Fibroblast of pulmonary artery (primary cell): ENCODE measurements at regions not wholly inside any gene's neighbourhood (a gene's known extent, or its start where the extent isn't known, plus 50 kb on each side); places are given as distances from the start of the nearest gene placed in this dataset.
"Not testable (repeated sequence)": the region's sequence is repeated elsewhere in the genome, so short reads cannot be mapped to it uniquely, and the experiment has no call there.

Experiments used
- DNase-seq: peaks from one replicate; pipeline ENCODE4 v3.0.0-alpha.2; 2010; ENCODE audit warnings: low read depth
- H3K4me3 ChIP-seq: replicated peaks from 2 replicates; pipeline ENCODE4 v1.5.1; 2011; ENCODE audit warnings: low read depth, mild to moderate bottlenecking, control low read depth, low read length, moderate library complexity
- TF ChIP-seq, protein P1 (sequence below): IDR thresholded peaks from 2 replicates; pipeline ENCODE4 v1.5.1; 2011; ENCODE audit warnings: mild to moderate bottlenecking, control low read depth, low read length, inconsistent platforms; ENCODE audit errors: missing control alignments

DNA sequence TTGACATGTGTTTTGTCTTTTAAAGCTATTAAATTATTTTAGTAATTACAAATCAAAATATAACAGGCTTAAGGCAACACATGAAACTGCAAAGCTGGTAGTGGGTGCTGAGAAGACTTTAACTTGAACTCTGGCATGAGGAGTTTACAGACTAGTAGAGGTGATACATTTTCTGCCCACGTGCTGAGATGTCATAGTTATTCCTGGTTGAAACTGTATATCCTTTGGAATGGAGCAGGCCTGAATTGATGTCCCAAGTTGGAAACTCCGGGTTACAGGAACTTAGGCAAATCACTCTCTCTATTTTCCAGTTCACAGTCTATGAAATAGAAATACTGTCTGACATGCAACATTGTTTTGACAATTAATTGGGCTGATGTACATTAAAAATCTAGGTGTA, 177.1 kb upstream of the NOL4 start:
- TF ChIP-seq, protein P1, sequence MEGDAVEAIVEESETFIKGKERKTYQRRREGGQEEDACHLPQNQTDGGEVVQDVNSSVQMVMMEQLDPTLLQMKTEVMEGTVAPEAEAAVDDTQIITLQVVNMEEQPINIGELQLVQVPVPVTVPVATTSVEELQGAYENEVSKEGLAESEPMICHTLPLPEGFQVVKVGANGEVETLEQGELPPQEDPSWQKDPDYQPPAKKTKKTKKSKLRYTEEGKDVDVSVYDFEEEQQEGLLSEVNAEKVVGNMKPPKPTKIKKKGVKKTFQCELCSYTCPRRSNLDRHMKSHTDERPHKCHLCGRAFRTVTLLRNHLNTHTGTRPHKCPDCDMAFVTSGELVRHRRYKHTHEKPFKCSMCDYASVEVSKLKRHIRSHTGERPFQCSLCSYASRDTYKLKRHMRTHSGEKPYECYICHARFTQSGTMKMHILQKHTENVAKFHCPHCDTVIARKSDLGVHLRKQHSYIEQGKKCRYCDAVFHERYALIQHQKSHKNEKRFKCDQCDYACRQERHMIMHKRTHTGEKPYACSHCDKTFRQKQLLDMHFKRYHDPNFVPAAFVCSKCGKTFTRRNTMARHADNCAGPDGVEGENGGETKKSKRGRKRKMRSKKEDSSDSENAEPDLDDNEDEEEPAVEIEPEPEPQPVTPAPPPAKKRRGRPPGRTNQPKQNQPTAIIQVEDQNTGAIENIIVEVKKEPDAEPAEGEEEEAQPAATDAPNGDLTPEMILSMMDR, result no peak
- DNase-seq, result no peak
- no peak overlapping the region for H3K4me3 ChIP-seq

GRCh38 chr18:34407471-34407870, 182.8 kb upstream of the NOL4 start:
- DNase-seq, H3K4me3 ChIP-seq: not testable (repeated sequence)

GRCh38 chr18:34411952-34412351, 187.2 kb upstream of the NOL4 start:
- no peak overlapping the region for H3K4me3 ChIP-seq
- TF ChIP-seq, protein P1, result no peak
- no peak for DNase-seq

- no peak overlapping the region for H3K4me3 ChIP-seq
- DNase-seq, result no peak
- TF ChIP-seq, protein P1, result no peak
Observed at GRCh38 chr18:34431042-34431441, 206.3 kb upstream of the NOL4 start.

DNA sequence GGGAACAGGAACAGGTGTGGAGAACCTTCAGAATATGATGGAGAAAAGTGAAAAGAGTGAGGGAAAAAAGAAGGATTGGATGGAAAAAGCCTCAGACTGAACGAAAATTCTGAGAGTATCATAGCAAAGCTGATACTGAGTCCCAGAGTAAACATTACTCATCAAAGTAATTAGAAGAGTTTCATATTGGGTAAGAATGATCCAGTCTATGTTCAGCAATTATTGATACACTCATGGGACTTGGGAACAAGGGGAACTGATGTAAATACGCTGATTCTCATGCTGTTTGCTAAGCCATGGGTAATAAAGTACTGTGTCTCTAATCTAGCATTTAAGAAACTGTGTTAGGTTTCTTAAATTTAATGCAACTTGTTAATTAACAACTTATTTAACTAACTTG, 219.9 kb upstream of the NOL4 start:
- TF ChIP-seq, protein P1, result no peak
- DNase-seq, result no peak
- no peak overlapping the region for H3K4me3 ChIP-seq

GRCh38 chr18:34448662-34449061, 223.9 kb upstream of the NOL4 start:
- TF ChIP-seq, protein P1, result no peak
- no peak for DNase-seq
- no peak overlapping the region for H3K4me3 ChIP-seq

GRCh38 chr18:34457761-34458160, 233.0 kb upstream of the NOL4 start:
- H3K4me3 ChIP-seq, result no peak overlapping the region
- TF ChIP-seq, protein P1, result no peak

More at GRCh38 chr18:34457761-34458160, 233.0 kb upstream of the NOL4 start:
- no peak for DNase-seq
